ENCODE measurements at regions not wholly inside any gene's neighbourhood (a gene's known extent, or its start where the extent isn't known, plus 50 kb on each side); places are given as distances from the start of the nearest gene placed in this dataset.

- TF ChIP-seq CREB1 (CRISPR knock-in tag; IDR thresholded peaks at IDR 0.05) (no peak), ATF3 (CRISPR knock-in tag; conservative IDR thresholded peaks at IDR 0.05) (no peak)
Measured at GRCh38 chr1:83086986-83087512, 911.9 kb downstream of the TTLL7 start.
